Lower leg skin (tissue), 3 donors: ENCODE measurements at regions not wholly inside any gene's neighbourhood (a gene's known extent, or its start where the extent isn't known, plus 50 kb on each side); places are given as distances from the start of the nearest gene placed in this dataset.

Source experiments
- POLR2A ChIP-seq, 2 donors: fragments of 450-650 bp; IDR thresholded peaks; one replicate each; pipeline ENCODE4 v1.6.1; 2016 to 2017; ENCODE audit warnings: antibody characterized with exemption in 2 of 2, mild to moderate bottlenecking in 1 of 2, moderate library complexity in 1 of 2
- TF ChIP-seq, protein P1 (sequence below), 3 donors: fragments of 450-650 bp; IDR thresholded peaks; one replicate each; pipeline ENCODE4 v1.5.1; 2016; ENCODE audit warnings: antibody characterized with exemption in 3 of 3, mild to moderate bottlenecking in 3 of 3, moderate library complexity in 2 of 3

DNA sequence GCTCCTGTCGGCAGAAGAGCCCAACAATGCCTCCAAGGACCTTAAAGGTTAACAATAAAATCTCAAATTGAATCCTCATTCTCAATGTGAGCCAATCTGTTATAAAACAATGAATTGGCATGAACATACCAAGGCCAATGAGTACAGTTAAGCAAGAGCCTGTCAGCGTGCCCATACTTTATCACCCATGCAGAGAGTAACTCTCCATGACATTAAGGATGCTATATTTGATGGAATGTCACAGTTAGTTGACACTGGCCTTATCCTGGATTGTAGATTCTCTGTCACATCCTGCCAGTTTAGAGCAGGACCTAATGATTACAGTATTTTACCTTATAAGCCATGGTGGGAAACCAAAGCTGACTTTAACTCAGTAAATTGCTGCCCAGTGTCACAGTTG is 335.4 kb upstream of the MDFIC2 start:
- TF ChIP-seq, protein P1, sequence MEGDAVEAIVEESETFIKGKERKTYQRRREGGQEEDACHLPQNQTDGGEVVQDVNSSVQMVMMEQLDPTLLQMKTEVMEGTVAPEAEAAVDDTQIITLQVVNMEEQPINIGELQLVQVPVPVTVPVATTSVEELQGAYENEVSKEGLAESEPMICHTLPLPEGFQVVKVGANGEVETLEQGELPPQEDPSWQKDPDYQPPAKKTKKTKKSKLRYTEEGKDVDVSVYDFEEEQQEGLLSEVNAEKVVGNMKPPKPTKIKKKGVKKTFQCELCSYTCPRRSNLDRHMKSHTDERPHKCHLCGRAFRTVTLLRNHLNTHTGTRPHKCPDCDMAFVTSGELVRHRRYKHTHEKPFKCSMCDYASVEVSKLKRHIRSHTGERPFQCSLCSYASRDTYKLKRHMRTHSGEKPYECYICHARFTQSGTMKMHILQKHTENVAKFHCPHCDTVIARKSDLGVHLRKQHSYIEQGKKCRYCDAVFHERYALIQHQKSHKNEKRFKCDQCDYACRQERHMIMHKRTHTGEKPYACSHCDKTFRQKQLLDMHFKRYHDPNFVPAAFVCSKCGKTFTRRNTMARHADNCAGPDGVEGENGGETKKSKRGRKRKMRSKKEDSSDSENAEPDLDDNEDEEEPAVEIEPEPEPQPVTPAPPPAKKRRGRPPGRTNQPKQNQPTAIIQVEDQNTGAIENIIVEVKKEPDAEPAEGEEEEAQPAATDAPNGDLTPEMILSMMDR (IDR thresholded peaks at IDR 0.05): no peak
- no peak for TF ChIP-seq POLR2A (IDR thresholded peaks at IDR 0.05)
